Urinary bladder (tissue), 3 donors: ENCODE measurements at regions not wholly inside any gene's neighbourhood (a gene's known extent, or its start where the extent isn't known, plus 50 kb on each side); places are given as distances from the start of the nearest gene placed in this dataset.
"Not testable (repeated sequence)": the region's sequence is repeated elsewhere in the genome, so short reads cannot be mapped to it uniquely, and the experiment has no call there.

Experiments used
- DNase-seq: peaks from one replicate; pipeline ENCODE4 v3.0.0-alpha.2; 2015; ENCODE audit errors: extremely low spot score
- H3K27ac ChIP-seq: one replicate; pipeline ENCODE4 v1.5.1; 2013; ENCODE audit warnings: low read depth, mild to moderate bottlenecking, moderate library complexity
- H3K36me3 ChIP-seq: one replicate; pipeline ENCODE4 v1.6.1; 2013; ENCODE audit warnings: mild to moderate bottlenecking, moderate library complexity; ENCODE audit not compliant: insufficient read depth
- H3K4me1 ChIP-seq: one replicate; pipeline ENCODE4 v1.6.1; 2013; ENCODE audit warnings: mild to moderate bottlenecking, moderate library complexity; ENCODE audit not compliant: insufficient read depth
- H3K4me3 ChIP-seq: one replicate; pipeline ENCODE4 v1.5.1; 2013; ENCODE audit warnings: low read depth, low read length
- WGBS: extraction: QIAGEN DNeasy Blood & Tissue Kit; methylation state at CpG from one replicate; pipeline ENCODE4 v1.1.7; 2013; 5-methylcytosine and 5-hydroxymethylcytosine counted together
- donor health status: healthy with polysubstance abuse.
- donor health status: healthy.

DNA sequence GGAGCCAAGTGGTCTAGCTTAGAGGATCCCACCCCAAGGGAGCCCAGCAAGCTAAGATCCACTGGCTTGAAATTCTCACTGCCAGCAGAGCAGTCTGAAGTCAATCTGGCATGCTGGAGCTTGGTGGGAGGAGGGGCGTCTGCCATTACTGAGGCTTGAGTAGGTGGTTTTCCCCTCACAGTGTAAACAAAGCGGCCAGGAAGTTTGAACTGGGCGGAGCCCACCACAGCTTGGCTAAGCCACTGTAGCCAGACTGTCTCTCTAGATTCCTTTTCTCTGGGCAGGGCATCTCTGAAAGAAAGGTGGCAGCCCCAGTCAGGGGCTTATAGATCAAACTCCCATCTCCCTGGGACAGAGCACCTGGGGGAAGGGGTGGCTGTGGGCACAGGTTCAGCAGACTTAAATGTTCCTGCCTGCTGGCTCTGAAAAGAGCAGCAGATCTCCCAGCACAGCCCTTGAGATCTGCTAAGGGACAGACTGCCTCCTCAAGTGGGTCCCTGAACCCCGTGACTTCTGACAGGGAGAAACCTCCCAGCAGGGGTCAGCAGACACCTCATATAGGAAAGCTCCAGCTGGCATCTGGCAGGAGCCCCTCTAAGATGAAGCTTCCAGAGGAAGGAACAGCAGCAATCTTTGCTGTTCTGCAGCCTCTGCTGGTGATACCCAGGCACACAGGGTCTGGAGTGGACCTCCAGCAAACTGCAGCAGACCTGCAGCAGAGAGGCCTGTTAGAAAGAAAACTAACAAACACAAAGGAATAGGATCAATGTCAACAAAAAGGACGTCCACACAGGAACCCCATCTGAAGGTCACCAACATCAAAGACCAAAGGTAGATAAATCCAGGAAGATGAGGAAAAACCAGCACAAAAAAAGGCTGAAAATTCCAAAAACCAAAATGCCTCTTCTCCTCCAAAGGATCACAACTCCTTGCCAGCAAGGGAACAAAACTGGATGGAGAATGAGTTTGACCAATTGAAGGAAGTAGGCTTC lies 215.6 kb upstream of the TET2 start:
- 54% methylated on average over 5 of the region's 5 CpGs for WGBS
- not testable (repeated sequence) for DNase-seq

DNA sequence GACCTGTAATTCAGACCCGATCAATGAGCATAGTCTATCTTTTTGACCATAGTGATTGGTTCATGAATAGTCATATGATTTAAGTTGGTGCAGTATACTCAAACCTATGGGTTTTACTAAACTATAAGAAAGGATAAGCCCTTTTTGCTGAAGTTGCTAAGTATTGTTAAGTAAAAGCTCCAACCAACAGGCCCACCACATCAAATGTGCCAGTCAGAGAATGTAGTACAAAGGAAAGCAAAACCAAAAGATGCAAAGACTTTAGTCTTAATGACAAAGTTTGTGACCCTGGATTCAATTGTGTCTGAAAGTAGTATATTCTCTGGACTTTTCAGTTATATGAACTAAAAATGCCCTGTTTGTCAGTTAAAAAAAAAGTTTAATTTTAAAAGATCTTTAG lies 208.1 kb upstream of the TET2 start:
- WGBS = 94% methylated on average over 1 of the region's 1 CpG
- Histone ChIP-seq H3K36me3 (no peaks in the 10 kb centered on the region), H3K4me3 (no peak overlapping the region), H3K4me1 (no peaks in the 10 kb centered on the region), H3K27ac (no peak overlapping the region)
- DNase-seq = no peak

More for the DNA sequence above, 215.6 kb upstream of the TET2 start:
- H3K27ac ChIP-seq, H3K36me3 ChIP-seq, H3K4me1 ChIP-seq, H3K4me3 ChIP-seq: not testable (repeated sequence)

DNA sequence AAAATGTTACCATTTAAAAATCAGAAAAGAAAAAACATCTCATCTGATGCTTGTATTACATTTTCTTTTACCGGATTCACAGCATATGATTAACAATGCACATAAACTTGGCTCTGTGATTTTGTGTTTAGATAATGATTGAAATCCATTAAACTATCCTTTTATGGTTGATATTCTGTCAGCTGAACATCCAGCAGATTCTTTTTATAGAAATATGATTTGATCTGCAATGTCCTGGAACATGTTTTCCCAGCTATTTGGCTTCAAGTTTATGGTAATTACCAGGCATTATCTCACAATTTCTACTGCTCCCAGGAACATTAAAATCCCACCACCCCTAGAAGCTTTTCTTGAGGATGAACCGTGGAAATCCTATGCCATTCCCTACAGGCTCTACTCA lies 205.7 kb upstream of the TET2 start:
- no peak for DNase-seq
- Histone ChIP-seq H3K27ac (no peak overlapping the region), H3K36me3 (no peaks in the 10 kb centered on the region), H3K4me1 (no peaks in the 10 kb centered on the region), H3K4me3 (no peak overlapping the region)
- 72% methylated on average over 2 of the region's 2 CpGs for WGBS

DNA sequence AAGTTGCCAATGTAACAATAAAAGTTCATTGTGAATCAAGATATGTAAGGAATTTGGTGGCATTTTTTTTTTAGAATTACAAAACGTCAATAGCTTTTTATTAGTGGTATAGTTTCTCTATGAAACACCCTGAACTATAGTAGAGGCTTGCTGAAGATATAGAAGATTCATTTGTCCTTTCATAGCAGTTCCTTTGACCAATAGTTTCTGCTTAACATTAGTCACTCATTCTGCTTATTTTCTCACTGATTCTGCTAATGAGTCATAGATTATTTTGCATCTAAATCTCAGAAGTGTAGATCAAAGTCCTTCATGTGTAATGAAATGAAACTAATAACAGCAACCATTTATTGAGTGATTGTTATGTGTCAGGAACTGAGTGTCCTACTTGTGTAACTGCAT lies 205.0 kb upstream of the TET2 start:
- H3K27ac ChIP-seq = no peak overlapping the region
- WGBS = 33% methylated on average over 1 of the region's 1 CpG
- H3K4me1 ChIP-seq = no peaks in the 10 kb centered on the region
- DNase-seq = no peak
- no peak overlapping the region for H3K4me3 ChIP-seq
- H3K36me3 ChIP-seq = no peaks in the 10 kb centered on the region

DNA sequence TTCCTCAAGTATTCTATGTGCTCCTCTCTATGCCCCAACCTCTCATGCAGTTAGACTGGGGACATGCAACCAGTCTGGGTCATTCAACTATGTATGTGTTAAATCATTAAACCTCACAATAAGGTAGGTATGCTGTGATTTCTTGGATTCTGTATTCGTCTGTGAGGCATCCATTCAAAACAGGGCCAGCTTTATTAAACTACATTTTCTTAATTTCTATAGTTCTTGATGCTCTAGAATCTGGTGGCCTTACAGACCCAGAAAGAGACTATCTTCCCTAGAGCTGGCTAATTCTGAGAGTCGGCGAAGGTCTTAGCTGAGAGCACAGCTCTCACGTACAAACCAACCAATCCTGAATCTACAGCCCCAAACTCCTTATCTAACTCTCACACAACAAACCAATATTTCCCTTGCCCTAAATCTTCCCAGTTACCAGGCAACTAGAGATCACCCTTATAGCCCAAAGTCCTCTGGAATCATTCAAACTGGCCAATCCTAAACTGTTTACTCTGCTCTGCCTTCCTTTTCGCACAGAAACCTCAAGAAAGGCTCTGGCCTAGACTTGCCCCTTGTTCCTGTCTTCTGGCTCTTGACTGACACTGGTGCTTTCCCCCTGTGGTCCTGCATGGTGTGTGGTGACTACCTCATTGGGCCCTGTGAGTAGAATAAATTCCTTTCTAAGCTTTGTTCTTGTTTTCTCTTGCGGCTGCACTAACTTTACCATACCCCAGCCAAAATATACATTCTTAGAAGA lies 203.5 kb upstream of the TET2 start:
- Histone ChIP-seq H3K27ac (no peak overlapping the region), H3K36me3 (no peaks in the 10 kb centered on the region), H3K4me3 (no peak overlapping the region), H3K4me1 (no peaks in the 10 kb centered on the region)
- WGBS = 66% methylated on average over 6 of the region's 6 CpGs
- DNase-seq = no peak

DNA sequence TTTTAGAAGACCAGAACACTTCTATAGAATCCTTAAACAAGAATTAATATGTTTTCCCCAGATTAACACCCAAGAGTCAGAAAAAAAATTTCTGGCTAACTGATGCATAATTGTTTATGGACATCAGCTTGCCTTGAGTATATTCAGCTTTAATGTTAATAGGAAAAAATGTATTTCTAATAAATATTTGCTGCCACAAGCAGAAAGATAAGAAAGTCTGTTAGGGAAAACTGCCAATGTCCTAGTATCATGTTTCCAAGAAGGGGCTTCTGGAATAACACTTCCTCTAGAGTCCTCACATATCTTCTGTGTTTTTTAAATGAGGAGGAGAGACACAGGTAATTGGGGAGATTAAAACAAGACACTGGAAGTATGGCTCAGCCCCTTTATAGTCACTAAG lies 202.1 kb upstream of the TET2 start:
- H3K27ac ChIP-seq = no peak overlapping the region
- no peaks in the 10 kb centered on the region for H3K4me1 ChIP-seq
- no peaks in the 10 kb centered on the region for H3K36me3 ChIP-seq
- DNase-seq = no peak
- no peak overlapping the region for H3K4me3 ChIP-seq

DNA sequence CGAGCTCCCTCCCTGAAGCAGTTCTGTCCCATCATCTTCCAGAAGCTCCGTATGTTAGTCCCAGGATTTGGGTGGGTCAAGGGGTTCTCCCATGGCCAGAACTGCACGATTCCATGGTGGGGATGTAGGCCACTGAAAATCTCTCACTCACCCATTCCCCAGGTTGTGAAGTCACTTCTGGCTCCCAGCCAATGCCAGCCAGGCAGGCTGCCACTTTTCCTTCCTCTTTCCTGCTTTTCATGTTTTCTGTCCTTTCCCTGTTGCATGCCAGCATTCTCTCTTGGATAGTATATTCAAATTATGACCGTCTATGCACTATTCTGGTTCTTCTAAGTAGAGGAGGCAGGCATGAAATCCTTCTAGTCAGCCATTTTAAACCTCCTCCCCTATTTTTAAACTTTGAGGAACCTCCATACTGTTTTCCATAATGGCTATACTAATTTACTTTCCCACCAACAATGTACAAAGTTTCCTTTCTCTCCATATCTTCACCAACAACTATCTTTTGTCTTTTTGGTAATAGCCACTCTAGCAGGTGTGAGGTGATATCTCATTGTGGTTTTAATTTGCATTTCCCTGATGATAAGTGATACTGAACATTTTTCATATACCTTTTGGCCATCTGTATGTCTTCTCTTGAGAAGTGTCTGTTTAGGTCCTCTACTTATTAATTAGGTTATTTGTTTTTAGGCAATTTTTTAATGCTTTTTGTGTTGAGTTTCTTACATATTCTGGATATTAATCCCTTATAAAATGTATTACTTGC lies 182.1 kb upstream of the TET2 start:
- 87% methylated on average over 4 of the region's 4 CpGs for WGBS
- Histone ChIP-seq H3K4me3 (no peak overlapping the region), H3K27ac (no peak overlapping the region), H3K4me1 (no peaks in the 10 kb centered on the region), H3K36me3 (no peaks in the 10 kb centered on the region)
- DNase-seq = no peak

DNA sequence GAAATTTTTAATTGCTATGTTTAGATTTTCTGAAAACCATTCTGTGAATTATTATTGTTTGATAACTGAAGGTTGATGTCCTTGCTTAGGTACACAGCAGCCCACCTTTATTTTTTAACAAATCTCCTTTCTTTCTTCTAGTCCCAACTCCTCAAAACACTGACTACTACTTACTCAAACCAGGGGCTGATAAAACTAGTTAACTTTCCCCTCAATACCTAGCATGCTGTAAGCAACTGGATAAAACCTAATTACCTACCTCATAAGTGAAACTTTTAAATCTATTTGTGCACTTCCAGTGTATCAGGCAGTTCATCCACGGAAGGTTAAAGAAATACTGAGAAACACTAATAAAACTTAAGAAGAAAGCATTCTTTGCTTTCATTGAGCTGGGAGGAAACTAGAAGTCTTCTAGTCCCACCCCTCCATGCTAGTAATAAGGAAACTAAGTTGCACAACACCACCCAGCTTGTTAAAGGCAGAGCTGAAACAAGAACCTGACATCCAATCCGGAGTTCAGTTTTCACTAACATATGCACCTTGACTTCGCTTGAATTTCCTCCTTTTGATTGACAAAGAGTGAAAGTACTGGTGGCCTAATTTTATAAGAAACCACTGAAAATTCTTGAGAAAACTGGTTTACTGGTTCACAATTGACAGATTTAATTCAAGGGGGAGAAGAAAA lies 180.2 kb upstream of the TET2 start:
- Histone ChIP-seq H3K4me3 (no peak overlapping the region), H3K4me1 (no peaks in the 10 kb centered on the region), H3K36me3 (no peaks in the 10 kb centered on the region), H3K27ac (peak overlapping the region; percentile 45)
- DNase-seq = peak; percentile 59
- 49% methylated on average over 3 of the region's 3 CpGs for WGBS

DNA sequence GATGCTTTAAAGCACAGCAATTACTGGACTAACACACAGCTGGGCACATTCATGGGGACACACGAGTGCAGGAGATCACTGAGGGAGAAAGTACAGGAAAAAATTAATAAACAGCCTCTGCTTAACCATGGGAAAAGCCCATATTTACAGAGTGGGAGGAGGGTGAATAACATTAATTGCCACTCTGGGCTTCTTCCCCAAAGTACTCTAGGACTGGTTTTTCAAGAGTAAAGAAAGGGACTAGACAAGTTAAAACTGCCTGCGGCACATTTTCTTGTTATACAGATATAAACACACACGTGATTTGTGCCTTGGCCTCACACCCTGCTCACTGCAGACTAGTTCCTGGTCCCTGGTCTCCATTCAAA lies 179.7 kb upstream of the TET2 start:
- peak; percentile 56 for DNase-seq
- Histone ChIP-seq H3K36me3 (no peaks in the 10 kb centered on the region), H3K27ac (no peak overlapping the region), H3K4me3 (no peak overlapping the region), H3K4me1 (no peaks in the 10 kb centered on the region)
- WGBS = 43% methylated on average over 3 of the region's 3 CpGs

DNA sequence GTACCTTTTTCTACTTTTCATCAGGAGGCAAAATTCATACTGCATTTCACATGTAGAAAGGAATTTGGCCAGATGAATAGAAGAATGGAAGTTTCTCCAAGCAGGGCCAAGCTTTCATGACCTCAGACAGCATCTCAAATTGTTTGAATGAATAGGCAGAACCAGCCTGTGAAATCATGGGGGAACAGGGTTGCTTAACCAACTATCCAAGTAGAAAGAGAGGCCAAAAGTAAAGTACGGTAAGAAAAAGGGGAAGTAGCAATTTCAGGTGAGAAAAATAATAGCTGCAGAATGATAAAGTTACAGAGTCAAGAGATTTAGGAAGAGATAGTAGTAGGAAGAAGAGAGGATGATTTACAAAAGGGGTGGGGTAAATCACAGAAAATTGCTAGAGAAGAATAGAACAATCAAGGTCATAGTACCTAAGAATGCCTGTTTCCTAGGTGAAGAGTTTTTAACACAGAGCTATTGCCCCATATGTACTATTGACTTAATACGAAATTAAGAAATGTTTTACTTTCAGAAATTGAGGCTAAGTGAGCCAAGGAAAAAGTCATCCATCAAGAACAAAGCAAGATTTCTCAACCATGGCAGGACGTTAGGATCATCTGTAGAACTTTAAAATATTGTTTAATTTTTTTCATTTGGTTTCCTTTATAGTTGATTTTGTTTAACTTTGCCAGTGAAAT lies 177.1 kb upstream of the TET2 start:
- Histone ChIP-seq H3K27ac (no peak overlapping the region), H3K4me3 (no peak overlapping the region), H3K36me3 (no peaks in the 10 kb centered on the region), H3K4me1 (no peaks in the 10 kb centered on the region)
- no peak for DNase-seq
- WGBS = 70% methylated on average over 3 of the region's 3 CpGs

DNA sequence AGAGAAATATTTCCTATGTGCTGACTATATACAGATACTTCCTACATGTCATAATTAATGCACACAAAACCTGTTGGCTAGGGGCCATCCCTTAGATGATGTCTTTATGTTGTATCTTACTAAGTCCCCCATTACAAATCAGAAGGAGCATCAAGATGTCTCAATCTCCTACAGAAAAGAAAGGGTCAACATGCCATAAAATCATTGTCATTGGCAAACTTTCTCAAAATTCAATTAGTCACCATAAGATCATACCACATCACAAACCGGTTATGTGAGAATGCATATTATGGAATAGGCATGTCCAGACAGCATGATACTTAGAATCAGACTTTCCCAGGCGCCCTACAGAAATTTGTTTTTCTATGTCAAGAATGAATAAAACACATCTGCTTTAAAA lies 175.2 kb upstream of the TET2 start:
- WGBS = 69% methylated on average over 2 of the region's 2 CpGs
- Histone ChIP-seq H3K4me1 (no peaks in the 10 kb centered on the region), H3K27ac (no peak overlapping the region), H3K4me3 (no peak overlapping the region), H3K36me3 (no peaks in the 10 kb centered on the region)
- peak; percentile 67 for DNase-seq

DNA sequence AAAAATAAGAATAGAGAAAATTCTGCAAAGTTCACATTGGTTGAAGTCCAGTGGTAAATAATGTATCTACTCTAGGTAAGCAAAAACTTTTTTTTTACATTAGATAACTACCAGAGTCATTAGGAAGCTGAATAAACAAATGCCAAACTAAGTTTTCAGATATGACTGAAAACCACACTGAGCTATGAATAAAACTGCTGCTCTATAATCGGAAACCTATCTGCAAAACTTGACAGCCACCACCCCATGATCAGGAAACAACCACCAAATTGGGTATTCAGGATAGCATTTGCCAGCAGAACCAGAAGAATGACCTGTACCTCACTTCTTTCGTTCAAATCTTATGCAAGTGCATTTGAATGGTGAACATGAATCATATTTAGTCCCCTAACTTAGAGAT lies 173.0 kb upstream of the TET2 start:
- H3K4me1 ChIP-seq = no peaks in the 10 kb centered on the region
- H3K27ac ChIP-seq = no peak overlapping the region
- DNase-seq = no peak
- H3K4me3 ChIP-seq = no peak overlapping the region
- no peaks in the 10 kb centered on the region for H3K36me3 ChIP-seq
- 72% methylated on average over 2 of the region's 2 CpGs for WGBS

DNA sequence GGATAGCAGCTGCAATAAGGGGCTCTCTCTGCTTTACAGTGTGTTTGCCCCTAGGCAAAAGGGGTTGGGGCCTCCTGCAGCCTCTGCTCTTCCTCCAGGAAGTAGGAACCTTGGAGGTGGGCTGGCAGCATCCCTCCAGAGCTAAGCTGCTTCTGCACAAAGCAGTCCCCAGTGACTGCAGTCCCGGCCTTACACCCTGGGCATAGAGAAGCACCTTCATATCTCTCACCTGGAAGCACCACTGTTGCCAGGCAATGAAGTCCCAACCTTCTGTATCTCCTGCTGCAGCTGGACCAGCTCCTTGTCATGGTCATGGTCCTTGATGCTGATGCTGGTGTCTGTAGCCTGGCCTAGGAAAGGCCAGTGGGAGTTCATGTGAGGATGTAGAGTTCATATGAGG lies 171.1 kb upstream of the TET2 start:
- WGBS = 95% methylated on average over 1 of the region's 1 CpG
- no peak overlapping the region for H3K4me3 ChIP-seq
- no peaks in the 10 kb centered on the region for H3K36me3 ChIP-seq
- no peaks in the 10 kb centered on the region for H3K4me1 ChIP-seq
- H3K27ac ChIP-seq = no peak overlapping the region
- no peak for DNase-seq
